H1 (cell line): ENCODE measurements at regions not wholly inside any gene's neighbourhood (a gene's known extent, or its start where the extent isn't known, plus 50 kb on each side); places are given as distances from the start of the nearest gene placed in this dataset.

Experiments used
- CREB1 ChIP-seq: IDR thresholded peaks from 2 replicates; pipeline ENCODE4 v1.6.1; 2012; ENCODE audit warnings: inconsistent platforms
- CTBP2 ChIP-seq: IDR thresholded peaks from 2 replicates; pipeline ENCODE4 v1.7.0; 2011; ENCODE audit warnings: borderline replicate concordance, mild to moderate bottlenecking, moderate library complexity, mixed read lengths, low read length; ENCODE audit not compliant: insufficient read depth, insufficient read length
- FOSL1 ChIP-seq: IDR thresholded peaks from 2 replicates; pipeline ENCODE4 v1.6.1; 2011; ENCODE audit warnings: mild to moderate bottlenecking, low read depth, low read length, moderate library complexity; ENCODE audit not compliant: insufficient read depth
- GABPA ChIP-seq: IDR thresholded peaks from 2 replicates; pipeline ENCODE4 v1.6.1; 2011; ENCODE audit warnings: mild to moderate bottlenecking, low read length, moderate library complexity, borderline replicate concordance; ENCODE audit not compliant: insufficient read depth
- NRF1 ChIP-seq: IDR thresholded peaks from 2 replicates; pipeline ENCODE4 v1.6.1; 2011; ENCODE audit warnings: mild to moderate bottlenecking, low read depth, low read length, improper control_type of control experiment
- SP1 ChIP-seq: IDR thresholded peaks from 2 replicates; pipeline ENCODE4 v1.6.1; 2011; ENCODE audit warnings: low read depth, low read length
- SRF ChIP-seq: IDR thresholded peaks from 2 replicates; pipeline ENCODE4 v1.6.1; 2011; ENCODE audit warnings: mild to moderate bottlenecking, low read depth, low read length, moderate library complexity

GRCh38 chr2:67825476-67825875, 237.3 kb downstream of the C1D start (continued):
- TF ChIP-seq SP1, result no peak
- no peak for TF ChIP-seq SRF
- no peak for TF ChIP-seq CREB1
- no peak for TF ChIP-seq FOSL1
- TF ChIP-seq NRF1, result no peak
- no peak for TF ChIP-seq GABPA
- no peak for TF ChIP-seq CTBP2
